H1 (cell line): ENCODE measurements at regions not wholly inside any gene's neighbourhood (a gene's known extent, or its start where the extent isn't known, plus 50 kb on each side); places are given as distances from the start of the nearest gene placed in this dataset.

Source experiments
- MAX ChIP-seq: IDR thresholded peaks from 2 replicates; pipeline ENCODE4 v1.6.1; 2012; ENCODE audit warnings: inconsistent platforms
- NRF1 ChIP-seq: IDR thresholded peaks from 2 replicates; pipeline ENCODE4 v1.6.1; 2011; ENCODE audit warnings: mild to moderate bottlenecking, low read depth, low read length, improper control_type of control experiment

DNA sequence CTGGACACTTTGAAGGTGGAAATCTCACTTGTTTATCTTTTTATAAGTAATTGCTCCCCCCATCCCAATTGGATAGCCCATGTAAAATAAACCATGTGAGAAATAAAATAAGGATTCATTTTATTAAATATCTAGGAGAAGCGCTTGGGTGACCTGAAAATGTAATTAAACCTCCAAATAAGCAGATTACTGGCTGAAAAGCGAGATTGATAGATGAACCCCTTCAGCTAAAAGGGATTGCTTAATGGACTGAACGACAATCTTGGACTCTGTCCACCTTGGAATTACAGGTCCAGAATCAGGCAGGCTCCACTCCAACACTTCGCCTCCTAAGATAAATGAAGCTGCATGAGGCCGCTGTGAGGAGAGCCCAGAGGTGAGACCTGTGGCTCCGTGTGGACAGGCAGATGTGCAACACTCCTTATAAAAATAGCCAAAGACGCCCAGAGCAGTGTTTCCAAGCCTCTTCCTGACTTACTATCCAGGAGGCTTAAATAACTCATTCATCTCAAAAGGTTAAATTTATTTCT lies 441.5 kb downstream of the MTX2 start (continued):
- TF ChIP-seq NRF1 (no peak), MAX (no peak)
